Mucosa of gallbladder (tissue), 1 donor: ENCODE measurements at regions not wholly inside any gene's neighbourhood (a gene's known extent, or its start where the extent isn't known, plus 50 kb on each side); places are given as distances from the start of the nearest gene placed in this dataset.

Experiments
- DNase-seq: peaks from one replicate; pipeline ENCODE4 v3.0.0-alpha.2; 2020; ENCODE audit warnings: low spot score
- donor health status: DM: no; HTN: no; CAD: no.

DNA sequence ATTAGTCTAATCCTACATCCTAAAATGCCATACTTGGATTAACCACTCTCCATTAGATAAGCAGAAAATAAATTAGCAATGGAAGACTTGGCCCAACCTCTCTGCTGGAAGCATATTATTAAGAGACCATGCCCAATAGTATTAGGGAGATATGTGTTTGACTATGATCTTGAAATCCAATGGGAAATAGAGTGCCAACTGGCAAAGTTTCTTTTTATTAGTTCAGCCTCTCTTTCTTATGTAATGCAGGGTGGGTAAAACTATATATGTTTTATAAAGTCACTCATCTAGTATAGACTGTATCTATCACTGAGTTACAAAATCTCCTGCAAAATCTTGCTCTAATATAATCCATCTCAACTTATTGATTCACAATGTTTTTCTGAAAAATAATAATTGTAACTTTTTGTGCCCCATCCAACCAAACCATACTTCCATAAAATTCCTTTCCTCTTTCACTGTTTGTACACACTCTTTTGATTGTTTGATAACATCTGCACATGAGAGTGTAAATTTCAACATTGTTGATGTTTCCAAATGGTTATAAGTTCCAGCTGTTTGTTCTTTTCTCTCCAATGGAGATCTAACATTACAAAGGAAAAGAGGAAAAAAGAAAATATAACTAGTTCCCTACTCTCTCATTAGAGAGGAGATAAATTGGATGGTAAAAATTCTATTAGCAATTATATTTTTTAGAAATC, 408.1 kb upstream of the ADGRL2 start:
- no peak for DNase-seq

DNA sequence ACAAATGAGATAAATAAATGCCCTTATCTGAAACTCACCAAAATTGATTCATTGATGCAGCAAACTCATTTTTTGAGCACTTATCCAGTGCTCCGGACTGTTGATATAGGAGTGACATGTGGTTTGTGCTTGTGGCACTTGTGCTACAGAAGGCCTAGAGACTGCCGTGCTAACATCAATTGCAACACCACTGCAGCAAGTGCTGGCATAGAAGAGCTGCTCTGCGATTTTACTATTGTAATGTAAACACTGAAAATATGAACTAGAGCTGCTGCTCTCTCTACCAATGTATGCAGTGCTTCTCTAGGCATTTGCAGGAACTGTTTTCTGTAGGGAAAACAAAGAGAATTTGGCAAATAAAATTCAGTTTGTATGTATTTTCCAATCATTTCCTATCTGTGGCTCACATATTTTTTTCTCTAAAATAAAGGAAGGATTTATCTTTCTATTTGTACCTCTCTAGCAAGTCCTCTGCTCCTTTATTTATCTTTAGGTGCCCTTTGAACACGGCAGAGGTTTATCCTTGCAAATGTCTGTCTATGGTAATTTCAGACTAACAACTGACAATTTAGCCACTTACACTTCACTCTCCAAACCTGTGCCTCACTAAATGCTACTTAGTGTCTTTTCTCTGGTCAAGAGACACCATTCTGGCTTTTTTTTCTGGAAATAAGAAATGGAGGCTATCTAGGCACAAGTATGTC, 409.5 kb upstream of the ADGRL2 start:
- DNase-seq, result no peak

DNA sequence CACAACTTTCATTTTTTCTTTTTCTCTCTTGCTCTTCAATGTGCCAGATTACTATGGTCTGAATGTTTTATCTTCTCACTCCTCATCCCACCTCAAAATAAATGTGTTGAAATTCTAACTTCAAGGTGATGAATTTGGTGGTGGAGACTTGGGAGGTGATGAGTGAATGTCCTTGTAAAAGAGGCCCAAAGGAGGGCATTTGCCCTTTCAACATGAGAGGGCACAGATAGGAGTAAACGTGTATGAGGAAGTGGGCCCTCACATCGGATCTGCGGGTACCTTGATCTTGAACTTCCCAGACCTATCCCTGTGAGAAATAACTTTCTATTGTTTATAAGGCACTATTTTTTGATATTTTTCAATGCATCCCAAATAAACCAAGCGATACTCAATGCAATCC, 412.3 kb upstream of the ADGRL2 start:
- DNase-seq, result no peak

DNA sequence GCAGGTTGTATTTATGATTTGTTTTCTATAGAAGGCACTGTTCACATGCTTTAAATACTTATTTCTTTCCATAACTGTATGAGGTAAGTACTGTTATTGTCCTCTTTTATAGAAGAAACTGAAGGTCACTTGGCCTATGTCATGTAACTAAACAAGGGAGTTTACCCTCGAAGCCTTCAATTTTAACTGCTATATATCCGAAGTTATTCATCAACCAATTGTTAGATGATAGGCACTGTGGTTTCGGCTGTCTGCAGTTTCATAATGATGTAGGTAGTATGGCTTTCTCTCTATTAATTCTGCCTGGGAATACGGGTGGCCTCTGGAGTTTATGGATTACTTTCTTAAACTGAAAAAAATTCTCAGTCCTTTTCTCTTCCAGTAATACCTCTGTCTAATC, 413.3 kb upstream of the ADGRL2 start:
- no peak for DNase-seq

DNA sequence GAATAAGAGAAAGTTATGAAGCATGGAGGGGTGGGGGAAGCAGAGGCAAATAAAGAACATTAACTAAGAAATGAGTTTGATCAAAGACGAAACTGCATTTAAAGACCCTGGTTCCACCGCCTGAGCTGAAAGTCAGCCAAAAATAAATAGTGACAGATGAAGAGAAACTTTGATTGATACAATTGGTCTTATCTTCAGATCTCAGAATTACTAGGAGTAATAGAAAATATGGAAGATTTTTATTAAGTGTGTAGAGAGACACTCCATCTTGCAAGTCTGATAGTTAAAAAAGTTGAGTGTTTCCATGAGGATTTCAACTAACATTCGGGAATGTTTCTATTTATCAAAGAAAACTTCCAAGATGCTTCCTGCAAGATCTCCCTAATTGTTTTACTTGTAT, 418.2 kb upstream of the ADGRL2 start:
- DNase-seq, result no peak

DNA sequence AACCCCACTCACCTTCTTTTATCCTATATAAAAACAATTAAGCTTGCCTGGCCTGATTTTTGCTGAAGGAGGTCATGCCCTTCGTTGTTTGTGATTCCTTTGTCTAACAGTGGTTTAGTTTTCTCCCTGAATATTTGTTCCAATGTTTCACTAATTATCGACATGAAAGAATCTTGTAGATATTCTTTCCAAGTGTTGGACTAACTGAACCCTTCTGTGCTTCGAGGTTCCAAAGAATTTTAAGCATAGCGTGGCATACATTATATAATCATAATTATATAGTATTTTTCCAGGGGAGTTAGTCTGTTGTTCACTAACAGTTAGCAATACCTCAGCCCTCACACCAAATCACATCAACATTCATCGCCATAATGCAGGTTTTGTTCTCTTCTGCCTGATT, 418.9 kb upstream of the ADGRL2 start:
- DNase-seq, result no peak

DNA sequence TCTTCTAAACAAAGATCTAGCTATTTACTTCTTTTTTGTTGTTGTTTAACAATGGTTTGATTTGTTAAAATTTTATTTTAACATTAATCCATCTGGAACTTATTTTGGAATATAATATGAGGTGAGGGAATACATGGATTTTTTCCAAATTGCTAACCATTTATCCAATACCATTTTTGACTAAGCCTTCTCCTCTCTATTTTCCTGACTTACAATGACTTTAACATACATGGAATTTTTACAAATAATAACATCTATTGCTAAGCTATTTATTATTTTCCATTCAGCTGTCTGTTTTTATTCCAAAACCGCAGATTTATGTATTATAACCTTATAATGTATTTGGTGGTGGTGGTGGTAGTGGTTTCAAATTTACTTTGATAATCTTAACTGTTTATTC, 420.3 kb upstream of the ADGRL2 start:
- no peak for DNase-seq

DNA sequence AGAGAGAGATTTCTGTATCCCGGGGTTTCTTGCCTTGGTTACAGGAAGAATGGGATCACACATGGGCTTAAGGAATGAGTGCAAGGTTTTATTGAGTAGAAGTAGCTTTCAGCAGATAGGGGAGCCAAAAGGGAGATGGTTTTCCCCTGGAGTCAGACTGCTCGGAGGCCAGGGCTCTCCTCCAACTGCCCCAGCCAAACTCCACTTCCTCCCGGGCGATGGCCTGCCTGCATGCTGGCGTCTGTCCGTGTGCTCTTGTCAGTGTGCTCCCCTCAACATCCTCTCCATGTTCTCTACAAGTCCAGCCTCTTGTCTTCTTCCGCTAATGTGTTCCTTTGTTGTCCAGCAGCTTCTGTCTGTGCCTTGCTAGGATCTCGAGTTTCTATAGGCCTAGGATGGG, 421.3 kb upstream of the ADGRL2 start:
- no peak for DNase-seq

DNA sequence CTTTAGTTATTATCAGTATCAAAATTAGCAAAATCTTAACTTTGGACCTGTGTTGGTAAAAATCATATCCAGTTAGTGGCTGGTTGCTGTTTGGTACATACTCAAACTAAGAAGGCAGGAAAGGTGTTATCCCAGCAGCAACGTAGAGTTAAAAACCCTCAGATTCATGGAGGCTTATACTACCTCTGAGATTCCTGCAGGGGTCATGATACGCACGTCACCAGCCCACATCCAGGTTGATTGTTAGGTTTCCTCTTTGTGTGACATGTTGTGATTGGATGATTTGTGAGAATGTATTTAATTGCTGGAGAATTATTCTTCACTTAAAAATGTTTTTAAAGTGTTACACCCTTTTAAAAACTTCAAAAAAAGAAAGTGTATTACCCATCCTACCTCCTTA, 423.3 kb upstream of the ADGRL2 start:
- DNase-seq, result no peak

DNA sequence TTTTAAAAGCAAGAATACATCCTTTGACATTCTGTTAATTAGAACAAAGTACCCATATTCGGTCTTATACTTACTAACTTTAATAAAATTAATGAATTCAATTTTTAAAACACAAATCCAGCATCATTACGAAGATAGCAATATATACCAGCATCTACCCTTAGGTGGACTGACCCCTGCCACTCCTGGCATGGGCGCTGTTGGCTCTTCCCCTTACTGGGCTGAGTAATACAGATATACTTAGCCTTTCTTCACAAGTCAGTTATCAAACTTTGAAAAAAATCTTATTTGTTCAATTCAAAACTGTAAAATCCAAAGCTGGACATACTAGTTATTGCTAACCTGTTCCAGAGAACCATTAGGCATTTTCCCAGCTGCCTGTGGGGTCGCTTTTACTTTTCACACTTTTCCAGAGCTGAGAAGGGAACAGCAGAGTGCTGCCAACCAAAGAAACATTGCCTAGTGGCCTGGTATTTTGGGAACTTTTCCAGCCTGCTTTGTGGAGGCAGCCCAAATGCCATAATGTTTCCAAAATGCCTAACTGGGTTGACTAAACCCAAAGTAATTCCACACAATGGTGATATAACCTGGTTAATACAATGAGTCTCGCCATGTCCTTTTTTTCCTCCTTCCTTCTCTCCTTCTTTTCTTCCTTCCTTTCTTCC, 424.7 kb upstream of the ADGRL2 start:
- DNase-seq, result no peak

DNA sequence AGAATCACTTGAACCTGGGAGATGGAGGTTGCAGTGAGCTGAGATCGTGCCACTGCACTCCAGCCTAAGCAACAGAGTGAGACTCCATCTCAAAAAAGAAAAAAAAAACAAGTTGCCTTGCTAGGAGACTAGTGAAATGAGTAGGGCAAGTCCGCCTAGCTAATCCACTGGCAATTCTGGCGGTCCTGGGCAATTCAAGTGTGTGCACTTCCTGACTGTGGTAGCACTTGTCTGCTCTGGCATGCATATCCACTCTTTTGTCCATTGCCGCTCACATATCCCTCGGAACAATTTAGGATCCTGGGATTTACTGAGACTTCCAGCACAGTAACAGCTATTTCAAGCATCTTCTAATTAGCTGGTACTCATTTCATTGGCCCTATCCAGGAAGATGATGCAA, 426.3 kb upstream of the ADGRL2 start:
- no peak for DNase-seq

DNA sequence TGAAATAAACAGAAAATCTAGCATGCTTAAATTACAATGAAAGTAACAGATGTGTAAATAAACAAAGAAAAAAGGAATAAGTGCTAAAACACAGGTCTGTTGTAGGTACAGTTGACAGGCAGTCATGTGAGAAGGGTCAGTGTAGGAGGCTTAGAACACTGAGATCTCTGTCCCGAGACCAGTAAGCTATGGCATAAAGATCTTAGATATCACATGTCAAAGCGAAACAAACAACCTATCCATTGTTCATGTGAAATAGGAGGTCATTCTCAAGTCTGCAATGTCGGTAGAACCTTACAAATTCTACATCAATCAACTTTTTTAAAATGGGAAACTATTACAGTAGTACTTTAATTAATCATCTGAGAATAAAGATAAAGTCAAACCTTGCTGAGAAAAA, 428.9 kb upstream of the ADGRL2 start:
- no peak for DNase-seq

DNA sequence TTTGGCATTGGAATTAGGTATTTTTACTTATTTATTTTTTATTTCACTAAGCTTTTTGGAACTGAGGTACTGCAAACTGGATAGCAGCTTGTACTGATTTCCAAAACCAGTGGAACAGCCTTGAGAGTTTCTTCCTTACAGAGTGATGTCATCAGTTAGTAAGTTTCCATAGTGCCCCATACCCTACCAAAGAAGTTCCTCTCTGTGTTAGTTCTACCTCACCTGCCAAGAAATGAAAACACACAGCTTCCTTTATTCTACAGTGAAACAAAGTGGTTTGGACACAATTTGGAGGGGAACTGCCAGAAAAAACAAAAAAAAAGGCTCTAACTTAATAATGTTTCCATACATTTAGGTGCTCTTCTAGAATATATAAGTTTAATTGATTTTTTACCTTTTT, 430.9 kb upstream of the ADGRL2 start:
- no peak for DNase-seq

DNA sequence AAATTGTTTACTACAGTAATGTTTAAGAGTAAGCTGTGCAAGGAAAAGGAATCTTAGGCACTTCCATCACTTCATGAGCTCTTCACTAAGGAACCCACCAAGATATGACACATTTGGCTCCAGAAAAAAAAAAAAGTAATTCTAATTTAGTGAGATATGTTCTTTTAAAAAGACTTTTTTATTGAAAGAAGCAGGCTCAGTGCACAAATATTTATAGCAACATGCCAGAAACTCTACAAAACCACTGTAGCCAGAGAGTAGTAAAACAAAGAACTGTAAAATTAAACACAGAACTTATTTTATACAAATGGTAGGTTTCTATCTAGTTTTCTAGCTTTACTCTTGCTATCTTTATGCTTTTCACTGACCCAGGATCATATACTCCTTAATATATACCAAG, 434.6 kb upstream of the ADGRL2 start:
- DNase-seq, result no peak

DNA sequence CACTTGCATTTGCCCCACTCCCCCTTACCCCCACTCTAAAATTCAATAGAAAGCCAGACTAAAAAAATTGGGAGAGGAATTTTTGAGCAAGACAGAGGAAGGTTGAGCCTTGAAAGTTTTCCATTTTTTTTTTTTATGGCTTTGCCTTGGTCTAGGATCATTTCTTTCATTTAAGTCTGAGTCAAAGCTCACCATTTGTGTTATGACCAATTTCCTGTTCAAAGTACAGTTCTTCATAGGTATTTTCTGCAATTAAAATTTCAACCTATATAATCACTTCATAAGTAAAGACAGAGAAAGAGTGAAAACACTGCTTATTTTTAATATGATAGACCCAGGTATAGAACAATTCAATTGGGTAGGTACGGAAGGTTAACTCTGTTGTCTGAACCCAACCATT, 436.6 kb upstream of the ADGRL2 start:
- no peak for DNase-seq

DNA sequence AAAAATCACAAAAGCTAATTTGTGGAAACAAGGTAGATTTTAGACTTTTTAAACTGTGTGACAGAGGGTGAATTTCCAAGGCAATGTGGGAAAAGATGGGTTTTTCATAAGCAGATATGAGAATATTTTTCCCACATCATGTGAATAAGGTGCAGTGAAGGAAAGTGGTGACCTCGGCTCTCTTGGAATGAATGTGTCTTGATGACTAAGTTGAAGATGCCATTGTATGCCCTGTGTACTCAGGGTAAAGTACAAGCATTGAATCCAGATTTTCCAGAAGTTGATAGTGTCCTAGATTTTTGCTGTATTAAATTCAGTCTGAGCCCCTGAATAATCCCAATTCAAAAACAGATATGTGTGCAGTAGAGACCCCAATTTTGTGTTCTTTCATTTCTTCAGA, 442.6 kb upstream of the ADGRL2 start:
- DNase-seq, result peak; percentile 27

DNA sequence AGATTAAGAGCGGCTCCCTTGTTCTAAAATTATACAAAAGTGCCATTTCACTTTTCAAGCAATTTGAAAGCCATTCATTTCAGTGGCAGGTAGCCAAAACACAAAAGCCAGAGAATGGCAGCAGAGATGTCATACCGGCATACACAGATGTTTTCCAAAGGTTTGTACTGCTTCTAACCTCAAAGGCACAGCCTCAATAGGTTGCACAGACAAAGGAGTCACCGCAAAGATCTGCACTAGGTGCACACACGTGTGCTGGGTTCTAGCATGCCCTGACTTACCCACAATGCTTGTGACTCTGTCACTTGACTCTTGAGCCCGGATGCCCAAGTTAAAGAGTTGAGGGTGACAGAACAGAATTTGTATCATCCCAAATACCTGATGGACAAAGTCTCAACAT, 448.9 kb upstream of the ADGRL2 start:
- no peak for DNase-seq

DNA sequence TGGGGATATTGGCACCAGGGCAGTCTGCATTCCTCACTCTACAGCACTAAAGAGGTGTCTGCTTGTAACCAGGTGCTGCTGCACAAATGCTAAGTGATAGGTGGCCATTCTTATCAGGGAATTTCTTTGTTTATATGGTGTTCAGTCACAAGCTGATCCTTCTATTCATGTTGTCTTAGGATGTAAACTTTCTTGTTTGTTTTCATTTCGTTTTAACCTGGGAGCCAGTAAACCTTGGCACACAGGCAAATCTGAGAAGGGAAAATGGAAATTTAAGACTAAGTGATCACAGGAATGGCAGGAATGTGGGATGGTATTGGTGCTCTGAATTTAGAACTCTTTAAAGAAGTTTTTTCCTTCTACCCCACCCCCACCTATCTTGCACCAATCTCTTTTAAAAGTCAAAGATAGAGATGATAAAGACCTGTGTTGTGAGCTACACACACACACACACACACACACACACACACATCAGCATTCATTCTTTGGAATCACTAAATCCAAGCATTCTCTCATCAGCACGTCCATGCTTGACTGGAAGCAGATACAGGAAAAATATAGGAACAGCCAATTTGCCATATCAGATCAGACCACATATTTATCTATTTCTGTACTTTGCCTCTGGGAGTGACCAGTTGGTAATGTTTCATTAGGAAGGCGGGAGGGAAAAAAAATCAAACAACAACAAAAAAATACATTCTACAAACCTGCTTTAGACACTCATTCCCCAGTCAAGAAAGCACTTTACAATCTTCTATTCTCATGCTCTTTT, 451.4 kb upstream of the ADGRL2 start:
- no peak for DNase-seq

DNA sequence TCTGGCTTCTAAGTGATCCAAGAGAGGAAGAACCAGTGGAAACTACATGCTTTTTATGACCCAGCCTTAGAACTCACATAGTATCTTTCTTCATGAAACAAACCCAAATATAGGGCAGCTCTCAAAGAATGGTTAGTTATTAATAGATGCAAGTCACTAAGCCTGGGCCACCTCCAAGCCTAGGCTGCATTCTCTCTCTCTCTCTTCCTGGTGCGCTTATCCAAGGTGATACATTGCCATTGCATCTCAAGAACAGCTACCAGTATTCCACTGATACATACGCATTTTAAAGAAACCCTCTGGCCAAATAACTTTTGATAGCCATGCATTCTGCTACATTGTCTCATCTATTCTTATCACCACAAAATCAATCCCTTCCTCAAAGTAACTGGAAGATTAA, 455.6 kb upstream of the ADGRL2 start:
- DNase-seq, result peak; percentile 18

DNA sequence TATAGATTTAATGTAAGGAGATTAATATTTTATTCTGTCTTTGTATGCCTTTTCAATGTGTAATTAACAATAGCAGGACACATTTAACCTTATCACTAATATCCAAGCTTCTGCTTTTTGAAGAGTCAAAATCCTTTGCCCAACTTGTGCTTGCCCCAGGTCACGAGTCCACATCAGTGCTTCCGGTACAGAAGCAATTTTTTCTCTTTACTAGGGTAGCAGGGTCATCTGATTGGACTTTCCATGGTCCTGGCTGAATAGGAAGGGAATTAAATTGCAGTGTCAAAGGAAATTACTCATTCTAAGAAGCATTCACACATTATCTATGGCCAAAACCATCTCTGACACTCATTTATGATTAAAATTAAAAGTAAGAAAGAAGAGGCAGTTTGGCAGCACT, 460.5 kb upstream of the ADGRL2 start:
- DNase-seq, result no peak

DNA sequence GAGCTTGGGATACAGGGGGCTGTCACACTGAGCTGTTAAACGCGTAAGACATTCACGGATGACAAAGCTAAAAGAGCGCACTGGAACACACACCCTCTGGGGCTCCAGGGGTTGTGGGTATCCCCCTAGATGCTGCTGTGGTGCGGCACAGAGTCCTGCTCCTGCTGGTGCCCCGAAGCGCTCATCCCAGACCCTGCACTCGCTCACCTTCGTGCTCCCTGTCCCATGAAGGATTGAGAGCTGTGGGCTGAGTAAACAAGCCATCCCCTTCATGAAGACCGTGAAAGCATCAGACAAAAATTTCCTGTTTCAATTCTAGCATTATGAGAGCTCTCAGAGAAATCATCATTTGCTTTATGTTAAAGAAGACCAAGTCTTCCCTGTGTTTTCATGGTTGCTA, 463.5 kb upstream of the ADGRL2 start:
- no peak for DNase-seq

DNA sequence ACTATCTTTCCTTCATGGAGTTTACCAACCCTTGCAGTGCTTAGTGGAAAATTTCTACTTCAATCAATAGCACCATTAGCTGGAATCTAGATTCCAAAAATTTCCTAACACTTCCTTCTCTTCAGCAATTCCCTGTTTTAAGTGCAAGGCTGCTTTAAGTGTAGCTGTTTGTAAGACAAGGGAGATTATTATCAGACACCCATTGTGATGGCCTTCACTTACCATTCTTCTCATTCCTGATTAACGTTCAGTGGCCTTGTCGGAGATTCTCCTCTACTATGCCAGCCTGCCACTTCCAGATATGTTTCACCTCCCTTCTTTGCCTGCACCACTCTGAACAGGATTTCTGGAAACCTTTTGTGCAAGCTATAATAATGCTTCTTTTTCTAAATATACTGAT, 464.9 kb upstream of the ADGRL2 start:
- DNase-seq, result no peak

DNA sequence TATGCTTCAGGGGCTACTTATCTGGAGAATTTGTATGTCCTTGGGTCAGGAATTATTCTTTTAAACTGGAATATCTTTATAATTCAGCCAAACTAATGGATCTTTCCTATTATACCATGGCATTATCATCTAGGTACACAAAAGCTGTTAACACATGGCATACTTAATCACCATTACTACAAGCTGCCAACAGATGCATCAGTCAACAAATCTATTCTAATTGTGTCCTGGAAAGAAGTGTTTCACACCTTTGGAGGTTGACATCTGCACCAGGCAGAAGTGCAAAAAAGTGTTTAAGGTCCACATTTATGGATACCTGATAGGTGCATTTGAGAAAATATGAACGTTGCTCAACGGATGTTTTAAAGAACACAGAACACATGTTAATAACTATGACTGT, 470.2 kb upstream of the ADGRL2 start:
- DNase-seq, result no peak
